Suppressor macrophage treated with lipopolysaccharide for 4 hours (primary cell): ENCODE measurements at regions not wholly inside any gene's neighbourhood (a gene's known extent, or its start where the extent isn't known, plus 50 kb on each side); places are given as distances from the start of the nearest gene placed in this dataset.

ENCODE experiments used
- DNase-seq: peaks from one replicate; pipeline ENCODE4 v3.0.0-alpha.2; 2020

- DNase-seq = no peak
Measured at GRCh38 chr4:74653331-74654229, 140.7 kb downstream of the BTC start.

GRCh38 chr4:74654230-74654681 is 140.1 kb downstream of the BTC start:
- DNase-seq = peak; percentile 58

- no peak for DNase-seq
Measured at GRCh38 chr4:74656596-74656995, 137.7 kb downstream of the BTC start.

GRCh38 chr4:74658116-74658515 is 136.2 kb downstream of the BTC start:
- DNase-seq = peak; percentile 65

GRCh38 chr4:74659576-74660411 is 134.5 kb downstream of the BTC start:
- DNase-seq = peak; percentile 91

GRCh38 chr4:74660866-74661265 is 133.5 kb downstream of the BTC start:
- DNase-seq = no peak

GRCh38 chr4:74661427-74662201 is 132.7 kb downstream of the BTC start:
- DNase-seq = peak; percentile 73

- DNase-seq = no peak
Measured at GRCh38 chr4:74663631-74664030, 130.7 kb downstream of the BTC start.

GRCh38 chr4:74665346-74665745 is 129.0 kb downstream of the BTC start:
- DNase-seq = peak; percentile 28

- DNase-seq = peak; percentile 59
Measured at GRCh38 chr4:74665876-74666275, 128.4 kb downstream of the BTC start.

- no peak for DNase-seq
Measured at GRCh38 chr4:74667438-74667837, 126.9 kb downstream of the BTC start.

GRCh38 chr4:74667944-74668343 is 126.4 kb downstream of the BTC start:
- DNase-seq = no peak

- DNase-seq = no peak
Measured at GRCh38 chr4:74669702-74670101, 124.6 kb downstream of the BTC start.

- no peak for DNase-seq
Measured at GRCh38 chr4:74670583-74670982, 123.7 kb downstream of the BTC start.

GRCh38 chr4:74671080-74671698 is 123.1 kb downstream of the BTC start:
- DNase-seq = peak; percentile 76

GRCh38 chr4:74674750-74675149 is 119.6 kb downstream of the BTC start:
- DNase-seq = no peak

GRCh38 chr4:74675673-74676279 is 118.5 kb downstream of the BTC start:
- DNase-seq = peak; percentile 58

- DNase-seq = peak; percentile 10
Measured at GRCh38 chr4:74682567-74683359, 111.6 kb downstream of the BTC start.

- no peak for DNase-seq
Measured at GRCh38 chr4:74692972-74693371, 101.4 kb downstream of the BTC start.
